AG09319 (cell line): ENCODE measurements at regions not wholly inside any gene's neighbourhood (a gene's known extent, or its start where the extent isn't known, plus 50 kb on each side); places are given as distances from the start of the nearest gene placed in this dataset.

ENCODE experiments used
- DNase-seq: peaks from one replicate; pipeline ENCODE4 v3.0.0-alpha.2; 2010; ENCODE audit warnings: low read depth; ENCODE audit errors: extremely low read depth
- TF ChIP-seq, protein P1 (sequence below): IDR thresholded peaks from 2 replicates; pipeline ENCODE4 v1.5.1; 2011; ENCODE audit warnings: low read depth, mild to moderate bottlenecking, inconsistent platforms, low read length, moderate library complexity

DNA sequence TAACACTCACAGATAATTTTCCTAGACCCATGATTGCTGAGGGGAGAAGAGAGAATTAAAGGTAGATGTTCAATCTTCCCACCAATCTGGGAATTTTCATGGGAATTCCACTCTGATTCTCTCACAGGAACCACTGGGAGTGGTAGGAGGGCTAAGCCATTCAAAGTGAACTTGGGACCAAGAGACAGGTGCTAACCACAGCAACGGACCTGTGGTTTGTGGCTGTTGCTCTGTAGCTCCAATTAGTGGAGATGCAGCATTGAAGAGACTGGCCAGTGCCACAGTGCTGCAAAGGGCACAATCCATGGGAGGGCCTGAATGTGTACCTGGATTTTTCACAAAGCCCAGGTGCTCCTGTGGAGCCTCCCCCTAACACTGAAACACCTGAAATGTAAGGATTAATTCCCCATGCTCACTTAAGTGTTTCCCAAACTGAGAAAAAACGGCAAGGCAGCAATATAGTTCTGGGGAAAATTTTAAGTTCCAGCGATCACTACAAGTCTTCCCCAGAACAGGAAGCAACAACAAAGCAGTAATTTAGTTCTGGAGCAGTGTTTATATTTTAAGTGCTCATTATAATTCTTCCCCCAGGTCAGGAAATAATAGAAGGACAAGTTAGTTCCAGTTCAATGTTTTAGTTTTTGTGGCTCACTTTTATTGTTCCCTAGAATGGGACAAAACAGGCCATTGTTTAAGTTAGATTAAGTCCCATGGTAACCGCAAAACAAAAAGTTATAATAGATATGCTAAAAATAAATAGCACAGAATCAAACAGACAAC, 1045.8 kb downstream of the CNTNAP5 start:
- DNase-seq: no peak
- TF ChIP-seq, protein P1, sequence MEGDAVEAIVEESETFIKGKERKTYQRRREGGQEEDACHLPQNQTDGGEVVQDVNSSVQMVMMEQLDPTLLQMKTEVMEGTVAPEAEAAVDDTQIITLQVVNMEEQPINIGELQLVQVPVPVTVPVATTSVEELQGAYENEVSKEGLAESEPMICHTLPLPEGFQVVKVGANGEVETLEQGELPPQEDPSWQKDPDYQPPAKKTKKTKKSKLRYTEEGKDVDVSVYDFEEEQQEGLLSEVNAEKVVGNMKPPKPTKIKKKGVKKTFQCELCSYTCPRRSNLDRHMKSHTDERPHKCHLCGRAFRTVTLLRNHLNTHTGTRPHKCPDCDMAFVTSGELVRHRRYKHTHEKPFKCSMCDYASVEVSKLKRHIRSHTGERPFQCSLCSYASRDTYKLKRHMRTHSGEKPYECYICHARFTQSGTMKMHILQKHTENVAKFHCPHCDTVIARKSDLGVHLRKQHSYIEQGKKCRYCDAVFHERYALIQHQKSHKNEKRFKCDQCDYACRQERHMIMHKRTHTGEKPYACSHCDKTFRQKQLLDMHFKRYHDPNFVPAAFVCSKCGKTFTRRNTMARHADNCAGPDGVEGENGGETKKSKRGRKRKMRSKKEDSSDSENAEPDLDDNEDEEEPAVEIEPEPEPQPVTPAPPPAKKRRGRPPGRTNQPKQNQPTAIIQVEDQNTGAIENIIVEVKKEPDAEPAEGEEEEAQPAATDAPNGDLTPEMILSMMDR: no peak

DNA sequence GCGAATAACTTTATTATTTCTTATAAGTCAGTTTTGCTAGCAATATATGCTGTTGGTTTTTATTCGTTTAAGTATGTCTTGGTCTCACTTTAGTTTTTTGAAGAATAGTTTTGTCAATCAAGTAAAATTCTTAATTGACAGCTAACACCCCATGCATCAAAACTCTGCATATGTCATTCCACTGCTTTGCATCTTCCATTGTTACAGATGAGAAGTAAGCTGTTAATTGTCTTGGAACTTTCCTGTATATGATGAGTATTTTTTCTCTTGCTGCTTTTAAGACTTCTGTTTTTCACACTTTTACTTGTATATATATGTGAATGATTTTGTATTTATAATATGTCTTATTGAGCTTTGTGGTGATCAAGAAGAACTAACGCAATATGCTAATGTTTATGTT, 1048.4 kb downstream of the CNTNAP5 start:
- TF ChIP-seq, protein P1: no peak
- no peak for DNase-seq

DNA sequence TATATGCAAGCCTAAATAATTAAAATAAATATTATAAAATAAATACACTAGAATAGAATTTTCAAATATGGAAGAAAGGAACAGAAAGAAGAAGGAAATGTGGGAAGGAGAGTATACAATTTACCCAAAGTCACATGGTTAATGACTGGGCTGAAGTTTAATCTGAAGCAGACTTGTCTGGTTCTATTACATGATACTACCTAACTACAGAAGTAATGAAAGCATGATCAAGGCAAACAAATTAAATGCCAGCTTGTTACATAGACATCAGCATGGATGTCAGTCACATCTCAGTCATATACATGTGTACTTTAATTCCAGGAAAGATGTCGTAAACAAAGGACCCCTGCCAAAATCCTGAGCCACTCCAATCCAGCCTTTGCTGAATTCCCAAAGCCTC, 1060.8 kb downstream of the CNTNAP5 start:
- TF ChIP-seq, protein P1: no peak
- no peak for DNase-seq

DNA sequence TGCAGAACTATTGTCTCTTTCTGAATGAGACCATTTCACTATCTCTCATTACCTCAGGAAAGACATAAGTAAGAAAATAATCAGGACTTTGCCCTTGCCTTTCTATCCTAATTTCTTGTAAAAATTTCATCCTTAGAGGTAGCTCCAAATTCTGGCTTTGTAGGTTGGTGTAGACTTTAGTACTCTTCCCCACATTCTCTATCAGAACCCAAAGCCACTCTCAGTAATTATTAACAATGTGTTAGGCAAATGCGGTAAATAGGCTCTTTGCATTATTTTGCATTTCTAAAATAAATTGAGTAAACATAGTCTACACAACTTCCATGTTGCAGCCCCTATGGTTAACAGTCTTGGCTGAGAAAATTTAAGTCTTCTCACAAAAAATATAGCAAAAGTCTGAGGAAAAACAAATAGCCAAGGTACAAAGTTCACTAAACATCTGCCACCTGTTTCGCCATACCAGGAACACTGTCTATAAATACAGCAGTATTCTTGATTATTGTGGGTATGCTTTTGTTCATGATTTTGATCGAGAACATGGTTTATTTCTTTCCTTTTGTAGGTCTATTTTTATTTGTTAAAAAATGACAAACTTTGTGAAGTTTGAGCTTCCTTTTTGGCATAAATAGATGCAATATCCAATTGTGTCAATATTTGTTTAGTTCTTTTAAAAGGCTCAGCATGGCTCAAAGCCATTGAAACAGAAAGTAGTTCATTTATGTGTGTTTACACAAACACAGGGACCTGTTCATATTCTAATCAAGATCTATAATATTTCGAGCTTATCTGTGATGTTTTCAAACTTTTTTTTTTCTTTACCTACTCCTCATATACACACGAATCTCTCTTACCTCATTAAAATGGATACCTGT, 1061.5 kb downstream of the CNTNAP5 start:
- TF ChIP-seq, protein P1: no peak
- DNase-seq: no peak

DNA sequence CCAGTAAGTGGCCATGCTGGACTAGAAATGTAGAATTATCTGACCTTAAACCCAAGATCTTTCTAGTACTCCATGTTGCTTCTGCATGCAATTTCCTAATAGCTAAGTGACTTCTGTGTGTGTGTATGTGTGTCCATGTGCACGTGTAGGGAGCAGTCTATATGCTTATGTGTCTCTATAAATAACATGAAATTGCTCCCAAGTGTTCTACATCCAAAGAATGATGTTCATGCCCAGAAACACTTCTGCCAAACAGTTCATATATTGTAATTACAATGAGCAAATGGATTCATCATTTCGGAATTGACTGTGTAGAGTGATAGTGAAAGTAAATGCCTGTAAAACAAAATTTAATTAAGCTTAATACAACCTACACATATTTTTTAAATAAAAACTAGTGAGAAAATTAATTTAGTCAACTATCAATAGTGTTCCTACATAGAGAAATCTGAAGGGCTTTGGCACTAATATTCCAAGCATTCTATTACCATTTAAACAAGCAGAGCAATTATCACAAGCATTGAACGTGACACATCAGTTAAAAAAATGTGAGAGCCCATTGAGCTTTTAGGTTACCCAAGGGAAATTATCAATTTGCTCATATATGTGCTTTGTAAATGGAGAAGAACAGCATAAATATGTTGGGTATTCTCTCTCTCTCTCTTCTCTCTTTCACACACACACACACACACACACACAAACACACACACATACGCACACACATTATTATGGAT, 1067.4 kb downstream of the CNTNAP5 start:
- TF ChIP-seq, protein P1: no peak
- DNase-seq: no peak

DNA sequence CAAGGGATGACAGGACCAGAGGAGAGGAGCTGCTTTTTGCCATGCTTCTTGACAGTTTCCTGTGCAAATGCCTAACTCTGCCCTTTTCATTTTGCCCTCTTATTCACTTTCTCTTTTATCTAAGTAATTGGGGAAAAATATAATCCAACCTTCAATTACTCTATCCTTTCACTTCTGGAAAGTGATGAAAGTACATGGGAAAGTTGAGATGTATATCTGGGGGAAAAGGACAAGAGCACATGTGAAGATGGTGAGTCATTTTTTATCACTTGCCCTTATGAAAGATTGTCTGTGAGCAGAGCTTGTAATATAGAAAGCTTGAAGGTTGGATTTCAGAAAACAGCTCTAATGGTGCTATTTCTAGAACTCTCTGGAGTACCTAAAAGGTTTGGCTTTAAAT, 1070.7 kb downstream of the CNTNAP5 start:
- TF ChIP-seq, protein P1: no peak
- DNase-seq: no peak

DNA sequence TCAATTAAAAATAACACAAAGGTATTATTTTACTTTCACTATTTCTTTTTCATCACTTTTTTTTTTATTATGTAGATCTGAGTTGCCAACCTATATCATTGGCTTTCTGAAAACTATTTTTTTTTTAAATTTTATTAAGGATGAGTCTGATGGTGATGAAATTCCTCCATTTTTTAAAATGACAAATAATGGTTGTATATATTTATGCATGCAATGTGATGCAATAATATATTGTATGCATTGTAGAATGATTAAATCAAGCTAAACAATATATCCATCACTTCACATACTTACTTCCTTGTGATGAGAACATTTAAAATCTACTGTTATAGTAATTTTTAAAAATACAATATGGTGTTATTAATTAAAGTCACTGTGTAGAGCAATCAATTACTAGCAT, 1081.6 kb downstream of the CNTNAP5 start:
- TF ChIP-seq, protein P1: no peak
- DNase-seq: no peak
